ENCODE measurements at regions not wholly inside any gene's neighbourhood (a gene's known extent, or its start where the extent isn't known, plus 50 kb on each side); places are given as distances from the start of the nearest gene placed in this dataset.

DNA sequence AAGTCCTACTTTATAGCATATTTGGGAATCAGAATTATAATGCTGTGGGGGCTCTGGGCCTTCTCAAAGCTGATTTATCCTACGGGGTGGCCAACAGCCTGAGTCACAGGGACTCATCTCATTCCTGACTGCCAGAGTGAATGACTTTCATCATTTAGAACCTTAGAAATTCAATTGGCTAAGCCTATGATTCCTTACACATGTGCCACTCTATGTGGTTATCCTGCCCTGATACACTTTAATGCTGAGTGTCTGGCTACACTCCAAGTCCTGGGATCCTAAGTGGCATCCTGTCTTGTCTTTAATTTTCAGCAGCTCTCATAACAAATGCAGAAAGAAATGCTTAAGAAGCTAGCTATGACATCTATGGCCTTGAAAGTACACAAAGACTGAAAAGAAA is 75.2 kb upstream of the FREM1 start:
- Histone ChIP-seq H3K4me3 (replicated peaks; ENCODE audit: insufficient read depth, low read length) (no peak overlapping the region), H3K27ac (replicated peaks) (no peak overlapping the region), H3K27me3 (ENCODE audit: insufficient read depth, poor library complexity, severe bottlenecking) (no peaks in the 10 kb centered on the region)
- TF ChIP-seq REST (IDR thresholded peaks at IDR 0.05; ENCODE audit: insufficient replicate concordance, low read depth) (no peak), POLR2AphosphoS5 (IDR thresholded peaks at IDR 0.05; ENCODE audit: low read depth) (no peak), CTCF (IDR thresholded peaks at IDR 0.05; ENCODE audit: insufficient read depth, low read length) (no peak), GABPA (IDR thresholded peaks at IDR 0.05; ENCODE audit: low read depth) (no peak), SPI1 (IDR thresholded peaks at IDR 0.05; ENCODE audit: borderline replicate concordance, low read depth) (no peak)
- DNase-seq (ENCODE audit: low read depth in 1 of 2, low spot score in 1 of 2), result no peak

- no peak overlapping the region for H3K27ac ChIP-seq (replicated peaks)
- TF ChIP-seq CTCF (IDR thresholded peaks at IDR 0.05; ENCODE audit: insufficient read depth, low read length) (no peak), POLR2AphosphoS5 (IDR thresholded peaks at IDR 0.05; ENCODE audit: low read depth) (no peak), GABPA (IDR thresholded peaks at IDR 0.05; ENCODE audit: low read depth) (no peak), SPI1 (IDR thresholded peaks at IDR 0.05; ENCODE audit: borderline replicate concordance, low read depth) (no peak), REST (IDR thresholded peaks at IDR 0.05; ENCODE audit: insufficient replicate concordance, low read depth) (no peak)
- H3K4me3 ChIP-seq (replicated peaks; ENCODE audit: insufficient read depth, low read length), result no peak overlapping the region
- no peak for DNase-seq (ENCODE audit: low read depth in 1 of 2, low spot score in 1 of 2)
- H3K27me3 ChIP-seq (ENCODE audit: insufficient read depth, poor library complexity, severe bottlenecking), result no peaks in the 10 kb centered on the region
Observed at GRCh38 chr9:14983599-14983998, 73.4 kb upstream of the FREM1 start.

- H3K27me3 ChIP-seq (ENCODE audit: insufficient read depth, poor library complexity, severe bottlenecking), result no peaks in the 10 kb centered on the region
- no peak overlapping the region for H3K4me3 ChIP-seq (replicated peaks; ENCODE audit: insufficient read depth, low read length)
- DNase-seq (ENCODE audit: low read depth in 1 of 2, low spot score in 1 of 2), result no peak
- TF ChIP-seq CTCF (IDR thresholded peaks at IDR 0.05; ENCODE audit: insufficient read depth, low read length) (no peak), GABPA (IDR thresholded peaks at IDR 0.05; ENCODE audit: low read depth) (no peak), POLR2AphosphoS5 (IDR thresholded peaks at IDR 0.05; ENCODE audit: low read depth) (no peak), REST (IDR thresholded peaks at IDR 0.05; ENCODE audit: insufficient replicate concordance, low read depth) (no peak), SPI1 (IDR thresholded peaks at IDR 0.05; ENCODE audit: borderline replicate concordance, low read depth) (no peak)
- no peak overlapping the region for H3K27ac ChIP-seq (replicated peaks)
Observed at GRCh38 chr9:14981291-14981950, 71.2 kb upstream of the FREM1 start.

All from HL-60 (cell line).